GM23338 (cell line): ENCODE measurements at regions not wholly inside any gene's neighbourhood (a gene's known extent, or its start where the extent isn't known, plus 50 kb on each side); places are given as distances from the start of the nearest gene placed in this dataset.
"Not testable (repeated sequence)": the region's sequence is repeated elsewhere in the genome, so short reads cannot be mapped to it uniquely, and the experiment has no call there.

Experiments
- ATAC-seq: fragments of 200-7000 bp; cut with Tn5 transposase; 3 replicates; pipeline ENCODE4 v1.9.1; 2020
- DNase-seq: peaks from one replicate; pipeline ENCODE4 v3.0.0-alpha.2; 2015; ENCODE audit warnings: low spot score
- H2AFZ ChIP-seq: fragments of 200-600 bp; sonication (generic); 2 replicates; pipeline ENCODE4 v1.8.0; 2016; ENCODE audit warnings: antibody characterized with exemption, mild to moderate bottlenecking, moderate library complexity
- H3F3A ChIP-seq: fragments of 200-600 bp; sonication (generic); replicated peaks from 2 replicates; pipeline ENCODE4 v1.8.0; 2017; ENCODE audit warnings: antibody characterized with exemption, mixed run types, low read depth
- H3K27ac ChIP-seq: fragments of 200-600 bp; sonication (generic); 2 replicates; pipeline ENCODE4 v1.6.1; 2016; ENCODE audit warnings: low read depth
- H3K27me3 ChIP-seq: fragments of 200-600 bp; sonication (generic); 2 replicates; pipeline ENCODE4 v1.8.0; 2016; ENCODE audit warnings: mild to moderate bottlenecking, mixed run types, moderate library complexity; ENCODE audit not compliant: insufficient read depth
- H3K36me3 ChIP-seq: fragments of 200-600 bp; sonication (generic); 2 replicates; pipeline ENCODE4 v1.8.0; 2016; ENCODE audit warnings: mild to moderate bottlenecking; ENCODE audit not compliant: insufficient read depth
- H3K4me1 ChIP-seq: fragments of 200-600 bp; sonication (generic); 2 replicates; pipeline ENCODE4 v1.8.0; 2016; ENCODE audit warnings: mild to moderate bottlenecking, moderate library complexity; ENCODE audit not compliant: insufficient read depth
- H3K4me2 ChIP-seq: fragments of 200-600 bp; sonication (generic); 2 replicates; pipeline ENCODE4 v1.7.1; 2017; ENCODE audit warnings: mixed run types
- H3K4me3 ChIP-seq: fragments of 200-600 bp; sonication (generic); 2 replicates; pipeline ENCODE4 v1.6.1; 2016; ENCODE audit warnings: mixed run types
- H3K79me2 ChIP-seq: fragments of 200-600 bp; sonication (generic); replicated peaks from 2 replicates; pipeline ENCODE4 v1.8.0; 2017; ENCODE audit warnings: mild to moderate bottlenecking; ENCODE audit not compliant: insufficient read depth
- H3K9me2 ChIP-seq: fragments of 200-600 bp; sonication (generic); 2 replicates; pipeline ENCODE4 v1.8.0; 2017; ENCODE audit not compliant: insufficient read depth
- H4K20me1 ChIP-seq: fragments of 200-600 bp; sonication (generic); replicated peaks from 2 replicates; pipeline ENCODE4 v1.8.0; 2017; ENCODE audit warnings: mild to moderate bottlenecking; ENCODE audit not compliant: insufficient read depth
- H3K27ac Mint-ChIP-seq: 2 replicates; pipeline ENCODE4 v1.8.0; 2020; ENCODE audit warnings: inconsistent platforms, mild to moderate bottlenecking, moderate library complexity, mixed read lengths
- H3K27me3 Mint-ChIP-seq: 3 replicates; pipeline ENCODE4 v1.8.0; 2022; ENCODE audit warnings: low read depth, mild to moderate bottlenecking, moderate library complexity, mixed read lengths, inconsistent platforms; ENCODE audit not compliant: insufficient read depth, poor library complexity
- H3K36me3 Mint-ChIP-seq: 3 replicates; pipeline ENCODE4 v1.8.0; 2021; ENCODE audit warnings: low read depth, mild to moderate bottlenecking, inconsistent platforms, moderate library complexity, mixed read lengths
- H3K4me1 Mint-ChIP-seq: 3 replicates; pipeline ENCODE4 v1.8.0; 2020; ENCODE audit warnings: mild to moderate bottlenecking, inconsistent platforms, mixed read lengths
- H3K4me3 Mint-ChIP-seq: 3 replicates; pipeline ENCODE4 v1.8.0; 2021; ENCODE audit warnings: moderate library complexity, mild to moderate bottlenecking, inconsistent platforms, mixed read lengths
- H3K9me3 Mint-ChIP-seq: 3 replicates; pipeline ENCODE4 v1.8.0; 2020; ENCODE audit warnings: moderate library complexity, mild to moderate bottlenecking, inconsistent platforms, mixed read lengths
- CREB1 ChIP-seq: fragments of 250-450 bp; sonication (Bioruptor Pico); IDR thresholded peaks from 2 replicates; pipeline ENCODE4 v1.5.0; 2020; ENCODE audit warnings: low read depth, mild to moderate bottlenecking, moderate library complexity
- TF ChIP-seq, protein P1 (sequence below), 2 experiments: fragments of 200-600 bp in 1 of 2; sonication (generic) in 1 of 2; conservative IDR thresholded peaks; 2 replicates each; pipeline versions ENCODE4 v1.5.1 to v1.6.1; 2016 to 2017; ENCODE audit warnings: antibody characterized with exemption in 2 of 2, low read depth in 2 of 2, mild to moderate bottlenecking in 2 of 2, moderate library complexity in 1 of 2
- TF ChIP-seq, protein P2 (sequence below): fragments of 250-450 bp; sonication (Bioruptor Pico); IDR thresholded peaks from 2 replicates; pipeline ENCODE4 v1.5.0; 2020; ENCODE audit warnings: mild to moderate bottlenecking, moderate library complexity

- TF ChIP-seq, protein P1, sequence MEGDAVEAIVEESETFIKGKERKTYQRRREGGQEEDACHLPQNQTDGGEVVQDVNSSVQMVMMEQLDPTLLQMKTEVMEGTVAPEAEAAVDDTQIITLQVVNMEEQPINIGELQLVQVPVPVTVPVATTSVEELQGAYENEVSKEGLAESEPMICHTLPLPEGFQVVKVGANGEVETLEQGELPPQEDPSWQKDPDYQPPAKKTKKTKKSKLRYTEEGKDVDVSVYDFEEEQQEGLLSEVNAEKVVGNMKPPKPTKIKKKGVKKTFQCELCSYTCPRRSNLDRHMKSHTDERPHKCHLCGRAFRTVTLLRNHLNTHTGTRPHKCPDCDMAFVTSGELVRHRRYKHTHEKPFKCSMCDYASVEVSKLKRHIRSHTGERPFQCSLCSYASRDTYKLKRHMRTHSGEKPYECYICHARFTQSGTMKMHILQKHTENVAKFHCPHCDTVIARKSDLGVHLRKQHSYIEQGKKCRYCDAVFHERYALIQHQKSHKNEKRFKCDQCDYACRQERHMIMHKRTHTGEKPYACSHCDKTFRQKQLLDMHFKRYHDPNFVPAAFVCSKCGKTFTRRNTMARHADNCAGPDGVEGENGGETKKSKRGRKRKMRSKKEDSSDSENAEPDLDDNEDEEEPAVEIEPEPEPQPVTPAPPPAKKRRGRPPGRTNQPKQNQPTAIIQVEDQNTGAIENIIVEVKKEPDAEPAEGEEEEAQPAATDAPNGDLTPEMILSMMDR (conservative IDR thresholded peaks at IDR 0.05; ENCODE audit: low read depth in 2 of 2), result no peak
- TF ChIP-seq, protein P2, sequence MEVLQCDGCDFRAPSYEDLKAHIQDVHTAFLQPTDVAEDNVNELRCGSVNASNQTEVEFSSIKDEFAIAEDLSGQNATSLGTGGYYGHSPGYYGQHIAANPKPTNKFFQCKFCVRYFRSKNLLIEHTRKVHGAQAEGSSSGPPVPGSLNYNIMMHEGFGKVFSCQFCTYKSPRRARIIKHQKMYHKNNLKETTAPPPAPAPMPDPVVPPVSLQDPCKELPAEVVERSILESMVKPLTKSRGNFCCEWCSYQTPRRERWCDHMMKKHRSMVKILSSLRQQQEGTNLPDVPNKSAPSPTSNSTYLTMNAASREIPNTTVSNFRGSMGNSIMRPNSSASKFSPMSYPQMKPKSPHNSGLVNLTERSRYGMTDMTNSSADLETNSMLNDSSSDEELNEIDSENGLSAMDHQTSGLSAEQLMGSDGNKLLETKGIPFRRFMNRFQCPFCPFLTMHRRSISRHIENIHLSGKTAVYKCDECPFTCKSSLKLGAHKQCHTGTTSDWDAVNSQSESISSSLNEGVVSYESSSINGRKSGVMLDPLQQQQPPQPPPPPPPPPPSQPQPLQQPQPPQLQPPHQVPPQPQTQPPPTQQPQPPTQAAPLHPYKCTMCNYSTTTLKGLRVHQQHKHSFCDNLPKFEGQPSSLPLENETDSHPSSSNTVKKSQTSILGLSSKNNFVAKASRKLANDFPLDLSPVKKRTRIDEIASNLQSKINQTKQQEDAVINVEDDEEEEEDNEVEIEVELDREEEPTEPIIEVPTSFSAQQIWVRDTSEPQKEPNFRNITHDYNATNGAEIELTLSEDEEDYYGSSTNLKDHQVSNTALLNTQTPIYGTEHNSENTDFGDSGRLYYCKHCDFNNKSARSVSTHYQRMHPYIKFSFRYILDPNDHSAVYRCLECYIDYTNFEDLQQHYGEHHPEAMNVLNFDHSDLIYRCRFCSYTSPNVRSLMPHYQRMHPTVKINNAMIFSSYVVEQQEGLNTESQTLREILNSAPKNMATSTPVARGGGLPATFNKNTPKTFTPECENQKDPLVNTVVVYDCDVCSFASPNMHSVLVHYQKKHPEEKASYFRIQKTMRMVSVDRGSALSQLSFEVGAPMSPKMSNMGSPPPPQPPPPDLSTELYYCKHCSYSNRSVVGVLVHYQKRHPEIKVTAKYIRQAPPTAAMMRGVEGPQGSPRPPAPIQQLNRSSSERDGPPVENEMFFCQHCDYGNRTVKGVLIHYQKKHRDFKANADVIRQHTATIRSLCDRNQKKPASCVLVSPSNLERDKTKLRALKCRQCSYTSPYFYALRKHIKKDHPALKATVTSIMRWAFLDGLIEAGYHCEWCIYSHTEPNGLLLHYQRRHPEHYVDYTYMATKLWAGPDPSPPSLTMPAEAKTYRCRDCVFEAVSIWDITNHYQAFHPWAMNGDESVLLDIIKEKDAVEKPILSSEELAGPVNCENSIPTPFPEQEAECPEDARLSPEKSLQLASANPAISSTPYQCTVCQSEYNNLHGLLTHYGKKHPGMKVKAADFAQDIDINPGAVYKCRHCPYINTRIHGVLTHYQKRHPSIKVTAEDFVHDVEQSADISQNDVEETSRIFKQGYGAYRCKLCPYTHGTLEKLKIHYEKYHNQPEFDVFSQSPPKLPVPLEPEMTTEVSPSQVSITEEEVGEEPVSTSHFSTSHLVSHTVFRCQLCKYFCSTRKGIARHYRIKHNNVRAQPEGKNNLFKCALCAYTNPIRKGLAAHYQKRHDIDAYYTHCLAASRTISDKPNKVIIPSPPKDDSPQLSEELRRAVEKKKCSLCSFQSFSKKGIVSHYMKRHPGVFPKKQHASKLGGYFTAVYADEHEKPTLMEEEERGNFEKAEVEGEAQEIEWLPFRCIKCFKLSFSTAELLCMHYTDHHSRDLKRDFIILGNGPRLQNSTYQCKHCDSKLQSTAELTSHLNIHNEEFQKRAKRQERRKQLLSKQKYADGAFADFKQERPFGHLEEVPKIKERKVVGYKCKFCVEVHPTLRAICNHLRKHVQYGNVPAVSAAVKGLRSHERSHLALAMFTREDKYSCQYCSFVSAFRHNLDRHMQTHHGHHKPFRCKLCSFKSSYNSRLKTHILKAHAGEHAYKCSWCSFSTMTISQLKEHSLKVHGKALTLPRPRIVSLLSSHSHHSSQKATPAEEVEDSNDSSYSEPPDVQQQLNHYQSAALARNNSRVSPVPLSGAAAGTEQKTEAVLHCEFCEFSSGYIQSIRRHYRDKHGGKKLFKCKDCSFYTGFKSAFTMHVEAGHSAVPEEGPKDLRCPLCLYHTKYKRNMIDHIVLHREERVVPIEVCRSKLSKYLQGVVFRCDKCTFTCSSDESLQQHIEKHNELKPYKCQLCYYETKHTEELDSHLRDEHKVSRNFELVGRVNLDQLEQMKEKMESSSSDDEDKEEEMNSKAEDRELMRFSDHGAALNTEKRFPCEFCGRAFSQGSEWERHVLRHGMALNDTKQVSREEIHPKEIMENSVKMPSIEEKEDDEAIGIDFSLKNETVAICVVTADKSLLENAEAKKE (CRISPR knock-in tag), result no peak
- no peak for TF ChIP-seq CREB1 (CRISPR knock-in tag)
Measured at GRCh38 chr2:83340424-83340823, 1118.7 kb downstream of the SUCLG1 start (continued).

DNA sequence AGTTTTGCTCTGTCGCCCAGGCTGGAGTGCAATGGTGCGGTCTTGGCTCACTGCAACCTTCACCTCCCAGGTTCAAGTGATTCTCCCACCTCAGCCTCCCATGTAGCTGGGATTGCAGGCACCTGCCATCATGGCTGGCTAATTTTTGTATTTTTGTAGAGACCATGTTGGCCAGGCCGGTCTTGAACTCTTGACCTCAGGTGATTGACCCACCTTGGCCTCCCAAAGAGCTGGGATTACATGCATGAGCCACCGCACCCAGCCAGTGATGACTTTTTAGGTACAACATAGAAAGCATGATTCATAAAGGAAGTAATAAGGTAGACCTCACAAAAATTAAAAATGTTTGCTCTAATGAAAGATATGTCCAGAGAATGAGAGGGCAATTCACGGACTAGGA lies 1119.1 kb downstream of the SUCLG1 start:
- H3K27ac Mint-ChIP-seq, H3K4me1 Mint-ChIP-seq, H3K27me3 Mint-ChIP-seq, H3K4me3 ChIP-seq, H3K36me3 ChIP-seq, H3K27me3 ChIP-seq, DNase-seq, H3F3A ChIP-seq, H3K4me3 Mint-ChIP-seq, H2AFZ ChIP-seq, H3K9me3 Mint-ChIP-seq, H3K27ac ChIP-seq, H3K9me2 ChIP-seq, H4K20me1 ChIP-seq, H3K4me1 ChIP-seq, H3K79me2 ChIP-seq, H3K36me3 Mint-ChIP-seq, H3K4me2 ChIP-seq, ATAC-seq: not testable (repeated sequence)
